Smooth muscle cell (in vitro differentiated cells): ENCODE measurements at regions not wholly inside any gene's neighbourhood (a gene's known extent, or its start where the extent isn't known, plus 50 kb on each side); places are given as distances from the start of the nearest gene placed in this dataset.
A peak's percentile ranks its signal among the peaks of the same experiment; 100 is the strongest.

Experiments
- DNase-seq: peaks from one replicate; lab custom pipeline; 2025; ENCODE audit not compliant: unreplicated experiment; lab: John Stamatoyannopoulos, UW
- H2AFZ ChIP-seq: fragments of 200-600 bp; sonication (generic); 2 replicates; pipeline ENCODE4 v1.6.0; 2016; ENCODE audit warnings: antibody characterized with exemption, low read depth, mild to moderate bottlenecking
- H3F3A ChIP-seq: fragments of 200-600 bp; sonication (generic); 2 replicates; pipeline ENCODE4 v1.6.0; 2017; ENCODE audit warnings: antibody characterized with exemption, low read depth
- H3K27ac ChIP-seq: fragments of 200-600 bp; sonication (generic); 2 replicates; pipeline ENCODE4 v1.5.1; 2016; ENCODE audit warnings: low read depth, mild to moderate bottlenecking
- H3K27me3 ChIP-seq: fragments of 200-600 bp; sonication (generic); 2 replicates; pipeline ENCODE4 v1.6.1; 2016; ENCODE audit warnings: low read depth, mild to moderate bottlenecking
- H3K36me3 ChIP-seq: fragments of 200-600 bp; sonication (generic); 2 replicates; pipeline ENCODE4 v1.5.1; 2016; ENCODE audit warnings: low read depth
- H3K4me1 ChIP-seq: fragments of 200-600 bp; sonication (generic); 2 replicates; pipeline ENCODE4 v1.5.1; 2016; ENCODE audit warnings: low read depth
- H3K4me2 ChIP-seq: fragments of 200-600 bp; sonication (generic); 2 replicates; pipeline ENCODE4 v1.6.0; 2016; ENCODE audit warnings: mild to moderate bottlenecking
- H3K4me3 ChIP-seq: fragments of 200-600 bp; sonication (generic); 2 replicates; pipeline ENCODE4 v1.5.1; 2016; ENCODE audit warnings: mild to moderate bottlenecking
- H3K79me2 ChIP-seq: fragments of 200-600 bp; sonication (generic); 2 replicates; pipeline ENCODE4 v1.6.0; 2016; ENCODE audit warnings: low read depth, mild to moderate bottlenecking
- H3K9ac ChIP-seq: fragments of 200-600 bp; sonication (generic); 2 replicates; pipeline ENCODE4 v1.6.0; 2016; ENCODE audit warnings: low read depth
- H3K9me3 ChIP-seq: fragments of 200-600 bp; sonication (generic); replicated peaks from 2 replicates; pipeline ENCODE4 v1.5.1; 2016; ENCODE audit warnings: low read depth
- H4K20me1 ChIP-seq: fragments of 200-600 bp; sonication (generic); 2 replicates; pipeline ENCODE4 v1.6.0; 2016; ENCODE audit warnings: low read depth
- WGBS: methylation state at CpG from one replicate; pipeline ENCODE4 v1.1.7; 2016; ENCODE audit warnings: low lambda C conversion rate; 5-methylcytosine and 5-hydroxymethylcytosine counted together
- TF ChIP-seq, protein P1 (sequence below): fragments of 200-600 bp; sonication (generic); IDR thresholded peaks from 2 replicates; pipeline ENCODE4 v1.5.1; 2017; ENCODE audit warnings: borderline replicate concordance, mild to moderate bottlenecking, antibody characterized with exemption; ENCODE audit not compliant: insufficient read depth, poor library complexity, severe bottlenecking

DNA sequence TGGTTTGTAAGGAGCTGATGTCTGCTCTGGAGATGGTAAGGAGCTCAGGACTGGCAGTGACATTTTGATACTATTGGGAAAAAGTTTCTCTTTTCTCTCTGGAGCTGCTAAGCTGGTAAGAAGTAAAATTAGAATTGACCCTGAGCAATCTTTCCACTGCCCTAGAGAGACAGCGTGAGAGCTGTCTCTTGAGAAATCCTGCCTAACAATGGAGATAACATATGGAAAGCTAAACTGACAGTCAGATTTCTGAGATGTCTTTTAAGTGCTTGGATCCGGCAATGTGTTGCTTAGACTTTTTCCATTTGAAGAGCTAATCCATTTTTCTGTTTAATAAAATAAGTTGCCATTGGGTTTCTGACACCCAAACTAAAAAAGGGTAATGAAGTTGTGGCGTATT lies 302.4 kb downstream of the KCNS3 start:
- Histone ChIP-seq H3K36me3 (no peaks in the 10 kb centered on the region), H3K9ac (no peak overlapping the region), H4K20me1 (no peaks in the 10 kb centered on the region), H3K27me3 (no peaks in the 10 kb centered on the region), H3K27ac (no peak overlapping the region), H3K79me2 (no peaks in the 10 kb centered on the region), H3K4me3 (no peak overlapping the region), H3K9me3 (no peaks in the 10 kb centered on the region), H2AFZ (no peak overlapping the region), H3K4me1 (no peaks in the 10 kb centered on the region), H3K4me2 (no peak overlapping the region), H3F3A (no peaks in the 10 kb centered on the region)
- no peak for DNase-seq
- TF ChIP-seq, protein P1, sequence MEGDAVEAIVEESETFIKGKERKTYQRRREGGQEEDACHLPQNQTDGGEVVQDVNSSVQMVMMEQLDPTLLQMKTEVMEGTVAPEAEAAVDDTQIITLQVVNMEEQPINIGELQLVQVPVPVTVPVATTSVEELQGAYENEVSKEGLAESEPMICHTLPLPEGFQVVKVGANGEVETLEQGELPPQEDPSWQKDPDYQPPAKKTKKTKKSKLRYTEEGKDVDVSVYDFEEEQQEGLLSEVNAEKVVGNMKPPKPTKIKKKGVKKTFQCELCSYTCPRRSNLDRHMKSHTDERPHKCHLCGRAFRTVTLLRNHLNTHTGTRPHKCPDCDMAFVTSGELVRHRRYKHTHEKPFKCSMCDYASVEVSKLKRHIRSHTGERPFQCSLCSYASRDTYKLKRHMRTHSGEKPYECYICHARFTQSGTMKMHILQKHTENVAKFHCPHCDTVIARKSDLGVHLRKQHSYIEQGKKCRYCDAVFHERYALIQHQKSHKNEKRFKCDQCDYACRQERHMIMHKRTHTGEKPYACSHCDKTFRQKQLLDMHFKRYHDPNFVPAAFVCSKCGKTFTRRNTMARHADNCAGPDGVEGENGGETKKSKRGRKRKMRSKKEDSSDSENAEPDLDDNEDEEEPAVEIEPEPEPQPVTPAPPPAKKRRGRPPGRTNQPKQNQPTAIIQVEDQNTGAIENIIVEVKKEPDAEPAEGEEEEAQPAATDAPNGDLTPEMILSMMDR, result no peak
- 51% methylated on average over 3 of the region's 3 CpGs for WGBS

DNA sequence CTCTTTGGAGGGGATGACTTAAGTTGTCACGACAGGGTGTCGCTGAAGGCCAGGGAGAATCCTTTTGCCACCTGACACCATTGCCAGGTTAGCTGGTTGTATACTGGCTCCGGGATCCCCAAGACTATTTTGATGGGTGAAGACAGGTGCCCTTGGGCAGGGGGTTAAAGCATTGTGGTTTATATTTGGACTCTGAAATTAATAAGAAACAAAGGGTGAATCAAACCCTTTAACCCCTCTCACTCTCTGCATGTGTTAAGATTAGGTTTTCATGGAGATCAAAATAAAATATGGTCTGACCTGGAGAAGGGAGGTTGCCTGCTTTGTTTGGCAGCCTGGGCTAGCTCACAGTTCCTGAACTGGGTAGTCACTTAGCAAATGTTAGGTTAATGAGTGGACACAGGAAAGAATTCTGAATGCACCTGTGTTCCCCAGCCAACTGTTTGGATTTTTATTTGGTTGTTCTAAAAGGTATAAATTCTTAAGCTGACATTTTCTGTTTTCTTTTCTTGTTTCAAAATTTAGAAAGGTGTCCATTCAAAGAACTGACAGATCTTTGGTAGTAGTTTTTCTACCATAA lies 301.7 kb downstream of the KCNS3 start:
- DNase-seq, result no peak
- Histone ChIP-seq H3K4me1 (no peaks in the 10 kb centered on the region), H3K36me3 (no peaks in the 10 kb centered on the region), H3K4me2 (no peak overlapping the region), H2AFZ (no peak overlapping the region), H3K79me2 (no peaks in the 10 kb centered on the region), H3K27me3 (no peaks in the 10 kb centered on the region), H3F3A (no peaks in the 10 kb centered on the region), H3K9me3 (no peaks in the 10 kb centered on the region), H3K27ac (no peak overlapping the region), H3K9ac (no peak overlapping the region), H3K4me3 (no peak overlapping the region), H4K20me1 (no peaks in the 10 kb centered on the region)
- TF ChIP-seq, protein P1, result no peak
- 82% methylated on average over 3 of the region's 3 CpGs for WGBS

DNA sequence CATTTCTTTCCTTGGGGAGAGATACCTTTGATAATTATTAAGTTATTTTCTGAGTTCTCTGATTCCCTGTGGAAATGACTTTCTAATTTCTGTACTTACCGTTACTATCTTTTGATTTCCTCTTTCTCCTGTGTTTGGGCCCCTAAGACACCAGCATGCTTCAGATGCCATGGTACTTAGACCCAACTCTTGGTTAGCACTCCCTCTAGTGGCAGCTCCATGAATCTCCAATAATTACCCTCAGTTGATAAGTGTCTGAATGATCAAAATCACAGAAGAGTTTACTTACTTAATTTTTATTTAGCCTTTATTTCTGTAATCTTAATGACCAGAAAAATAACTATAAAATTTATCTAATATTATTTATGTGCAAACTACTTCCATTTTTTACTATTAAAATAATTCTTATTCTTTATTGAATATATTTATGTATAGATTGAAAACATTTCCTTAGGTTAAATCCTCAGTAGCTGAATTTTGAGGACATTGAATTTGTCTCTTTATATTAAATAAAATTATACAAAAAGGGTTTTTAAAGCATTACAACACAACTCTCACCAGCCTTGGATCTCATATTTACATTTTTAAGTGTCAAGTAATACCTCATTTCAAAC lies 300.4 kb downstream of the KCNS3 start:
- TF ChIP-seq, protein P1, result peak; percentile 95

More for the DNA sequence above, 300.4 kb downstream of the KCNS3 start:
- WGBS, result 33% methylated on average over 1 of the region's 1 CpG
- Histone ChIP-seq H2AFZ (no peak overlapping the region), H3K27ac (no peak overlapping the region), H3F3A (no peaks in the 10 kb centered on the region), H3K4me1 (no peaks in the 10 kb centered on the region), H3K9me3 (no peaks in the 10 kb centered on the region), H3K36me3 (no peaks in the 10 kb centered on the region), H4K20me1 (no peaks in the 10 kb centered on the region), H3K4me2 (no peak overlapping the region), H3K27me3 (no peaks in the 10 kb centered on the region), H3K79me2 (no peaks in the 10 kb centered on the region), H3K9ac (no peak overlapping the region), H3K4me3 (no peak overlapping the region)
- no peak for DNase-seq
